ENCODE measurements at regions not wholly inside any gene's neighbourhood (a gene's known extent, or its start where the extent isn't known, plus 50 kb on each side); places are given as distances from the start of the nearest gene placed in this dataset.

DNA sequence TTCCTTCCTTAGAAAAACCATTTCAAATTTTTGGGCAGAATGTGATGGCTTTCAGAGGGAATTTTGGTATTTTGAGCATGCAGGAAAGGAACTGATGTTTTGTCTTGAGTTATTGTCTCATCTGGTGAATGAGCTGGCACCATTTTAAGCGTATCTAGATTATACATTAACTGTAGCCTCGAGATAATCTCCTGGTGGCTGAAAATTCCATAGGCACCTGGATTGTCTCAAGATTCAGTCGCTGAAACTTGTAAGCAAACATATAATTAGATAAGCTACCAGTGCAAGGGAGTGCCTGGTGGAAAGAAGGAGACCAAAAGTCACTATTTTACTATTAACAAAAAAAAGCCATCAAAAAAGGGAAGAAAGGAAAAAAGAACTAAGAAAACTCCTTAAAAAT lies 687.8 kb upstream of the DDX18 start:
- TF ChIP-seq, protein P1, sequence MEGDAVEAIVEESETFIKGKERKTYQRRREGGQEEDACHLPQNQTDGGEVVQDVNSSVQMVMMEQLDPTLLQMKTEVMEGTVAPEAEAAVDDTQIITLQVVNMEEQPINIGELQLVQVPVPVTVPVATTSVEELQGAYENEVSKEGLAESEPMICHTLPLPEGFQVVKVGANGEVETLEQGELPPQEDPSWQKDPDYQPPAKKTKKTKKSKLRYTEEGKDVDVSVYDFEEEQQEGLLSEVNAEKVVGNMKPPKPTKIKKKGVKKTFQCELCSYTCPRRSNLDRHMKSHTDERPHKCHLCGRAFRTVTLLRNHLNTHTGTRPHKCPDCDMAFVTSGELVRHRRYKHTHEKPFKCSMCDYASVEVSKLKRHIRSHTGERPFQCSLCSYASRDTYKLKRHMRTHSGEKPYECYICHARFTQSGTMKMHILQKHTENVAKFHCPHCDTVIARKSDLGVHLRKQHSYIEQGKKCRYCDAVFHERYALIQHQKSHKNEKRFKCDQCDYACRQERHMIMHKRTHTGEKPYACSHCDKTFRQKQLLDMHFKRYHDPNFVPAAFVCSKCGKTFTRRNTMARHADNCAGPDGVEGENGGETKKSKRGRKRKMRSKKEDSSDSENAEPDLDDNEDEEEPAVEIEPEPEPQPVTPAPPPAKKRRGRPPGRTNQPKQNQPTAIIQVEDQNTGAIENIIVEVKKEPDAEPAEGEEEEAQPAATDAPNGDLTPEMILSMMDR (IDR thresholded peaks at IDR 0.05; ENCODE audit: low read depth, low read length): no peak
- DNase-seq (ENCODE audit: low read depth in 2 of 2): no peak
- H3K4me3 ChIP-seq (replicated peaks in 1 of 2; ENCODE audit: low read depth in 2 of 2, low read length in 2 of 2): no peak overlapping the region

DNA sequence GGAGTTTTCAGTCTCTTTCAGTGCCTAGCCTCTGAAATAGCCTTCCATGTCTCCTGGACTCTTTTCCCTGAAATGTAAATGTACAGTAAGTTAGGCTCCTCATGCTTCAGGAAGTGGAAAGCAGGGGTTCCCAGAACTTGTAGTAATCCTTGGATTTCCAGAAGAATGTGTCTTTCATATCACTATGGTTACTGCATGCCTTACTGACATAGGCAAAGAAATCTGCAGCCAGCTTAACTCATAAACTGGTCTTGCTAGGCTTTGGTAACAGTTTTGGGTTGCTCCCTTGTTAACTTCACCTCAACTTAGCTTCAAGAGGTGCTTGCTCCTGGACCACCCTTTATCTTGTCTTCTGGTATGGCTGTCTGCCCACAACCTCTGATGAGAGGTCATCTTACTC lies 686.8 kb upstream of the DDX18 start:
- TF ChIP-seq, protein P1 (IDR thresholded peaks at IDR 0.05; ENCODE audit: low read depth, low read length): no peak
- no peak overlapping the region for H3K4me3 ChIP-seq (replicated peaks in 1 of 2; ENCODE audit: low read depth in 2 of 2, low read length in 2 of 2)
- no peak for DNase-seq (ENCODE audit: low read depth in 2 of 2)

DNA sequence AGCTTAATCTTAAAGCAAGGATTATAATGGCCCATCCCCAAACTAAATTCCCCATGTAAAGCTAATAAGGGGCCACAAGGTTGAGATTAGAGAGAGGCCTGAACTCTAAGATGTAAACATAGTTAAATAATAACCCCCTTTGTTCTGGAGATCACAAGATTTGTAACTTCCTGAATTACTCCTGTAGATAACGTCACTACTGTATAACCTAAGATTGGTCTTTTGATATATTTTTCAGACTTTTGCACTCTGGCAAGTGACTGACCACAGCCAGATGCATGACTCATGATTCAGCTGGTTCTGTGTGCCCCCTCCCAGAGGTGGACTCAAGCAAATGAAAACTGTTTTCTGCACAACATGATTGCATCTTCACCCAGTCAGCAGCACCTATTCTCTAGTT lies 686.0 kb upstream of the DDX18 start:
- no peak overlapping the region for H3K4me3 ChIP-seq (replicated peaks in 1 of 2; ENCODE audit: low read depth in 2 of 2, low read length in 2 of 2)
- TF ChIP-seq, protein P1 (IDR thresholded peaks at IDR 0.05; ENCODE audit: low read depth, low read length): no peak
- DNase-seq (ENCODE audit: low read depth in 2 of 2): no peak

DNA sequence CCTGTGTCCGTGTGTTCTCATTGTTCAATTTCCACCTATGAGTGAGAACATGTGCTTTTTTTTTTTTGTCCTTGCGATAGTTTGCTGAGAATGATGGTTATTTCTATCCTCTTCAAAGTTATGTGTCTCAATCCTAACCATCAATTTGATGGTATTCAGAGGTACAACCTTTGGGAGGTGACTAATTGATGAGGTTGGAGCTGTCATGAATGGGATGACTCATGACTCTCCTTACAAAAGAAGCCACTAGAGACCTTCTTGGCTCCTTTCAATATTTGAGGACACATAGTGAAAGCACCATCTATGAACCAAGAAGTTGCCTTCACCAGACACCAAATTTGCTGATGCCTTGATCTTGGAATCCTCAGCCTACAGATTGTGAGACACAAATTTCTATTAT lies 677.1 kb upstream of the DDX18 start:
- TF ChIP-seq, protein P1 (IDR thresholded peaks at IDR 0.05; ENCODE audit: low read depth, low read length): no peak
- no peak for DNase-seq (ENCODE audit: low read depth in 2 of 2)
- no peak overlapping the region for H3K4me3 ChIP-seq (replicated peaks in 1 of 2; ENCODE audit: low read depth in 2 of 2, low read length in 2 of 2)

DNA sequence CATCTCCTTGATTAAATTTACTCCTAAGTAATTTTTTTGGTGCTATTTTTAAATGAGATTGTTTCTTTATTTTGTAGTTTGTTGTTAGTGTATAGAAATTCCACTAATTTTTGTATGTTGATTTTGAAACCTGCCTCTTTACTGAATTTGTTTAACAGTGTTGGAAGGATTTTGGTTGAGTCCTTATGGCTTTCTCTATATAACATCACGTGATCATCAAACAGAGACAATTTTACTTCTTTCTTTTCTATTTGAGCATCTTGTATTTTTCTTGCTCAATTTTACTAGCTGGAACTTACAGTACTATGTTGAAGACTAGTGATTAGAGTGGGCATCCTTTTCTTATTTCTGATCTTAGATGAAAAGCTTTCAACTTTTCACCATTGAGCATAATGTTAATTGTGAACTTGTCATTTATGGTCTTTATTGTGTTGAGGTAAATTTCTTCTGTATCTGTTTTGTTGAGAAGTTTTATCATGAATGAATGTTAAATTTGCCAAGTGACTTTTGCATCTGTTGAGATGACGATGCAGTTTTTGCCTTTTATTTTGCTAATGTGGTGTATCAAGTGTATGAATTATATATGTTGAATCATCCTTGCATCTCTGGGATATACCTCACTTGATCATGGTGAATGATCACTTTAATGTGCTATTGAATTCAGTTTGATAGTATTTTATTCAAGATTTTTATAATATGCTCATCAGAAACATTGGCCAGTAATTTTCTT lies 645.3 kb upstream of the DDX18 start:
- DNase-seq (ENCODE audit: low read depth in 2 of 2): no peak
- TF ChIP-seq, protein P1 (IDR thresholded peaks at IDR 0.05; ENCODE audit: low read depth, low read length): no peak
- no peak overlapping the region for H3K4me3 ChIP-seq (replicated peaks in 1 of 2; ENCODE audit: low read depth in 2 of 2, low read length in 2 of 2)

DNA sequence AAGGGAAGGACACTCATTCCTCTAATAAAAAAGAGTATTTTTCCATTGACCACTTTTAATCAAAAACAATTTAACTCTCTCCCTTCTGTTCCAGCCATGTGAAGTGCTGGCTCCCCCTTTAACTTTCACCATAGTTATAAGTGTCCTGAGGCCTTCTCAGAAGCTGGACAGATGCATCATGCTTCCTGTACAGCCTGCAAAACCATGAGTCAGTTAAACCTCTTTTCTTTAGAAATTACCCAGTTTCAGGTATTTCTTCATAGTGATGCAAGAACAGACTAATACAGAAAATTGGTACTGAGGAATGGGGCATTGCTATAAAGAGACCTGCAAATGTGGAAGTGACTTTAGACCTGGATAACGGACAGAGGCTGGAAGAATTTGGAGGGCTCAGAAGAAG lies 643.6 kb upstream of the DDX18 start:
- TF ChIP-seq, protein P1 (IDR thresholded peaks at IDR 0.05; ENCODE audit: low read depth, low read length): no peak
- DNase-seq (ENCODE audit: low read depth in 2 of 2): no peak
- H3K4me3 ChIP-seq (replicated peaks in 1 of 2; ENCODE audit: low read depth in 2 of 2, low read length in 2 of 2): no peak overlapping the region

DNA sequence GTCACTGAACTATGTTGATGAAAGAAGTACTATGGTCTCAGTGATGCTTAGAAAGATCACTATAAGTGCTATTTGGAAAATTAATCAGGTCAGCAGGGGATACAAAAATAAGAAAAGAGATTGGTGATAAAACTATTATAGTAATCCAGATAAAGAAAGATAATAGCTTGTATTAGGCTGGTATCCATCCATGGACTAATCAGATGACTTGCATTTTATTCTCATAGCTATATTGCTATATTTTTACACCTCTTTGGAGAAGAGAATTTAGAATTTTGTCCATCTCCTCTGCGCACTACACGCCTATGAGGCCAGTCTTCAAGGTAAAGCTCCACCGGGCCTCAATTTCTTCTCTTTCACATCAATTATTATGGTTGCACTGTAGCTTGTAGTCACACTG lies 635.1 kb upstream of the DDX18 start:
- H3K4me3 ChIP-seq (replicated peaks in 1 of 2; ENCODE audit: low read depth in 2 of 2, low read length in 2 of 2): no peak overlapping the region
- no peak for DNase-seq (ENCODE audit: low read depth in 2 of 2)
- TF ChIP-seq, protein P1 (IDR thresholded peaks at IDR 0.05; ENCODE audit: low read depth, low read length): no peak

Measured in cardiac fibroblast (primary cell).